ENCODE measurements at regions not wholly inside any gene's neighbourhood (a gene's known extent, or its start where the extent isn't known, plus 50 kb on each side); places are given as distances from the start of the nearest gene placed in this dataset.

GRCh38 chr7:10418985-10419384 lies 554.7 kb upstream of the PHF14 start (continued):
- TF ChIP-seq ZBTB11 (tag by site-specific recombination; conservative IDR thresholded peaks at IDR 0.05; ENCODE audit: low read depth): no peak
- TF ChIP-seq ZBTB8A (tag by site-specific recombination; IDR thresholded peaks at IDR 0.05): no peak
- no peak for TF ChIP-seq HOXC10 (CRISPR knock-in tag; IDR thresholded peaks at IDR 0.05)
- no peak for TF ChIP-seq ZNF146 (tag by site-specific recombination; IDR thresholded peaks at IDR 0.05)
- TF ChIP-seq KLF9 (tag by site-specific recombination; IDR thresholded peaks at IDR 0.05; ENCODE audit: low read depth): no peak
- TF ChIP-seq ZNF664 (tag by site-specific recombination; IDR thresholded peaks at IDR 0.05): no peak
- no peak for TF ChIP-seq ZNF426 (tag by site-specific recombination; IDR thresholded peaks at IDR 0.05)
- TF ChIP-seq ZBTB48 (tag by site-specific recombination; IDR thresholded peaks at IDR 0.05): no peak

GRCh38 chr7:10429031-10429430 lies 544.6 kb upstream of the PHF14 start:
- ChIA-PET POLR2A (no interaction called here), CTCF (no interaction called here)
- Histone ChIP-seq H3K4me1 (ENCODE audit: control insufficient read depth, insufficient read depth, low read length) (no peaks in the 10 kb centered on the region), H3K4me3 (ENCODE audit: low read depth, low read length) (no peak overlapping the region), H3K36me3 (ENCODE audit: control insufficient read depth in 2 of 2, insufficient read depth in 1 of 2, low read length in 2 of 2) (no peaks in the 10 kb centered on the region), H3K27ac (ENCODE audit: extremely low read depth, low read depth, low read length) (no peak overlapping the region), H3K9me3 (ENCODE audit: control insufficient read depth, insufficient read depth, low read depth, low read length) (no peaks in the 10 kb centered on the region)
- TF ChIP-seq MYNN (tag by site-specific recombination; IDR thresholded peaks at IDR 0.05; ENCODE audit: borderline replicate concordance) (no peak), ZNF223 (tag by site-specific recombination; IDR thresholded peaks at IDR 0.05) (no peak), ZFP41 (tag by site-specific recombination; IDR thresholded peaks at IDR 0.05; ENCODE audit: borderline replicate concordance) (no peak), ZBTB8A (tag by site-specific recombination; IDR thresholded peaks at IDR 0.05) (no peak), SP7 (tag by site-specific recombination; IDR thresholded peaks at IDR 0.05) (no peak), ZNF555 (tag by site-specific recombination; conservative IDR thresholded peaks at IDR 0.05) (no peak), ZNF266 (tag by site-specific recombination; IDR thresholded peaks at IDR 0.05; ENCODE audit: low read depth) (no peak), ZNF510 (tag by site-specific recombination; IDR thresholded peaks at IDR 0.05; ENCODE audit: insufficient replicate concordance) (no peak), ZNF623 (tag by site-specific recombination; IDR thresholded peaks at IDR 0.05) (no peak), ZIC2 (tag by site-specific recombination; IDR thresholded peaks at IDR 0.05) (no peak)

GRCh38 chr7:10429511-10429910 lies 544.2 kb upstream of the PHF14 start:
- no peaks in the 10 kb centered on the region for H3K9me3 ChIP-seq (ENCODE audit: control insufficient read depth, insufficient read depth, low read depth, low read length)
- H3K4me3 ChIP-seq (ENCODE audit: low read depth, low read length): no peak overlapping the region
- no peak overlapping the region for H3K27ac ChIP-seq (ENCODE audit: extremely low read depth, low read depth, low read length)
- CTCF ChIA-PET: no interaction called here
- no peaks in the 10 kb centered on the region for H3K36me3 ChIP-seq (ENCODE audit: control insufficient read depth in 2 of 2, insufficient read depth in 1 of 2, low read length in 2 of 2)
- POLR2A ChIA-PET: no interaction called here
- no peaks in the 10 kb centered on the region for H3K4me1 ChIP-seq (ENCODE audit: control insufficient read depth, insufficient read depth, low read length)
- no peak for TF ChIP-seq ZNF341 (tag by site-specific recombination; IDR thresholded peaks at IDR 0.05; ENCODE audit: low read depth)
- no peak for TF ChIP-seq ZNF521 (tag by site-specific recombination; IDR thresholded peaks at IDR 0.05)
- no peak for TF ChIP-seq ZNF362 (tag by site-specific recombination; IDR thresholded peaks at IDR 0.05)
- no peak for TF ChIP-seq ZNF146 (tag by site-specific recombination; IDR thresholded peaks at IDR 0.05)
- TF ChIP-seq BCL11A (tag by site-specific recombination; IDR thresholded peaks at IDR 0.05; ENCODE audit: low read depth): no peak
- TF ChIP-seq ZXDB (tag by site-specific recombination; IDR thresholded peaks at IDR 0.05): no peak
- TF ChIP-seq REPIN1 (tag by site-specific recombination; IDR thresholded peaks at IDR 0.05; ENCODE audit: low read depth): no peak
- TF ChIP-seq ZNF10 (tag by site-specific recombination; IDR thresholded peaks at IDR 0.05): no peak
- no peak for TF ChIP-seq ZNF549 (tag by site-specific recombination; IDR thresholded peaks at IDR 0.05)
- no peak for TF ChIP-seq ZNF423 (tag by site-specific recombination; IDR thresholded peaks at IDR 0.05)
- TF ChIP-seq ZBTB20 (tag by site-specific recombination; IDR thresholded peaks at IDR 0.05): no peak
- no peak for TF ChIP-seq ZNF335 (tag by site-specific recombination; conservative IDR thresholded peaks at IDR 0.05)
- no peak for TF ChIP-seq KLF16 (tag by site-specific recombination; IDR thresholded peaks at IDR 0.05)
- no peak for TF ChIP-seq ZNF488 (tag by site-specific recombination; IDR thresholded peaks at IDR 0.05)
- no peak for TF ChIP-seq ZNF629 (tag by site-specific recombination; IDR thresholded peaks at IDR 0.05)
- no peak for TF ChIP-seq ZSCAN30 (tag by site-specific recombination; IDR thresholded peaks at IDR 0.05)
- TF ChIP-seq ZNF426 (tag by site-specific recombination; IDR thresholded peaks at IDR 0.05): no peak

All from HEK293 (cell line).